ENCODE measurements at regions not wholly inside any gene's neighbourhood (a gene's known extent, or its start where the extent isn't known, plus 50 kb on each side); places are given as distances from the start of the nearest gene placed in this dataset.
"Not testable (repeated sequence)": the region's sequence is repeated elsewhere in the genome, so short reads cannot be mapped to it uniquely, and the experiment has no call there.

DNA sequence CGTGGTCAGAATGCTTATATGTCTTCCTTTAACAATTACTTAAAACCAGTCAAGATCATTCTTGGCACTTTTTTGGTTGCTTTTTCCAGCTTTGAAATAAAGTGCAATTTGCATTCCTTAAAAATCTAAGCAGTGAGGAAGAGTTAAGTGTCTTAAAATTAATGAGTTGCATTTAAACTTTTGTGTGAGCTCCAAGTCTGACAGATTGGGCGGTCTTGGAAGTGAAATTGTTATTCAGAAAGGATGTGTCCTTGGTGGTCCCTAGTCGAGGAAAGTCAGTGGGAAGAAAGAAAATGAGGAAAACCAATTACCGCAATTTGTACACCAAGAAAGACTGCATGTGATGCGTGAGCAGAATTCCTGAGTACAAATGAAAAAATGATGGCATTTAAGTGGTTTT, 132.5 kb downstream of the HHIPL2 start:
- no peak for DNase-seq

DNA sequence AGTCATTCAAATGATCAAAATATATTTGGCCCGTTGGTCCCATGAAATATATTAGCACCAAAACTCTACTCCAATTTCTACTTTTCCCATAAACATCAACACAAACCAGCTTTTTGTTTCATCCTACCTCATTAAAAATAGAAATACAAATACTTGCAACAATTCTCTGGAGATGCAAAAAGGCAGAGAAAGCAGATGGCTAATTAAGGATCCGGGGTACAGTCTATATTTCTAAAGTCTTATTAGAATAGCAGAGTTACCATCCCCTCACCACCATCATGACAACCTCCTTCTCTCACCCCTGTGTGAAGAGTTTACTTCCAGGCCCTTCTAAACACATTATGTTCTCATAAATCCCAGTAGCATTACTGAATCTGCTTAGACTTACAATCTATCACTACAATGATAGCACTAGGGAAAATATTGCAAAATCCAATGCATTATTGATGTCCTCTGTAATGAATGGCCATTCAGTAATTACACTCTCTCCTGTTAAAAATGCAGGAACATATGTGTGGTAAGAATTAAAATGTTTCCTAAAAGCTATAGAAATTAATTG, 133.8 kb downstream of the HHIPL2 start:
- no peak for DNase-seq

DNA sequence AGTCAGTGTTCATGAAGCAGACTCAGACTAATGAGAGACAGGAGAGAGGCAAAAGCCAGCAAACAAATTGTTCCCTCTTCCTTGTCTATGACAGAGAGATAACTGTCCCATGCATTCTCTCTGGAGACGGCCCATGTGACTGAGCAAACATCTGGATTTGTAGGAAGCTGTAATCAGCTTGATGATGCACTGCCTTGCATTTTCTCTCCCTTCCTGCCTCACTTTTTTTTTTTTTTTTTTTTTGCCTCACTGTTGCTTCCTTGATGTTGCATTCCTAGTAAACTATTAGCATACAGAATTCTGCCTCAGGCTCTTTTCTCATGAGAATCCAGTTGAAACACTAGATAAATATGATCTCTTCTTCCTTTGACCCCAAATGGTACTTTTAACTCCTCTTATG, 134.5 kb downstream of the HHIPL2 start:
- no peak for DNase-seq

DNA sequence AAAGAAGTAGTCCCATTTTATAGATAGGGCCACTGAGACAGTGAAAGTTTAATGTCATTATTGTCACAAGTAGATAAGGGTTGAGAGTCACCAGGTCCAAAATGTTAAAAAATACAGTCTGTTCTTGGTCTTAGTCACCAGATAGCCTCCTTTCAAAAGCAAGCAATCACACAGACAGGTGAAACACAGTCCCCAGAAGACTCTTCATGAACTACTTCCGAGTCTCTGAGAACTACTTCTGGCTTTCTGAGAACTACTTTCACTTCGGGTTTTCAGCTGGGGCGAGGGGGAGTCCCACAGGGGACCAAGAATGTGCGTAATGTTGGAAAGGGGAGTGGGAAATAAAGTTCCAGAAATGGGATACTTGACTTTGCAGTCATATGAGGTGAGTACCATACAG, 143.2 kb downstream of the HHIPL2 start:
- peak in 1 of 5 donors; percentile 7 for DNase-seq

DNA sequence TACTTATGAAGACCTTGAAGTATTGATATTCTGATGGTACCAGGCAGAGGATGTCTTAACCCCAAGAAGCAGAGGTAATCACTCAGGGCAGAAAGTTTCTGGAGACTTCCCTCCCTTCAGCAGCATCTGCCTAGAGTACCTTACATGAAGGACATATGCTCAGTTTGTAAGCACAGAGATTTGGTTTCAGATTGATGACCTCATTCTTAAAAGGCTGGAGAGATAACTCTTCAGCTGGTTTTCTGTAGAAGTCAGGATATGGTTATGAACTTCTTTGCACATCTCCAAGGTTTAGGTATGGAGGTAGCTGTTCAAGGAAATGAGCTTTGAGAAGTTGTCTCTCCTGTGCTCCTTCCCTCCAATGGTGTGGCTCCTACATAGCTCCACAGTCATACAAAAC, 148.7 kb downstream of the HHIPL2 start:
- no peak for DNase-seq

DNA sequence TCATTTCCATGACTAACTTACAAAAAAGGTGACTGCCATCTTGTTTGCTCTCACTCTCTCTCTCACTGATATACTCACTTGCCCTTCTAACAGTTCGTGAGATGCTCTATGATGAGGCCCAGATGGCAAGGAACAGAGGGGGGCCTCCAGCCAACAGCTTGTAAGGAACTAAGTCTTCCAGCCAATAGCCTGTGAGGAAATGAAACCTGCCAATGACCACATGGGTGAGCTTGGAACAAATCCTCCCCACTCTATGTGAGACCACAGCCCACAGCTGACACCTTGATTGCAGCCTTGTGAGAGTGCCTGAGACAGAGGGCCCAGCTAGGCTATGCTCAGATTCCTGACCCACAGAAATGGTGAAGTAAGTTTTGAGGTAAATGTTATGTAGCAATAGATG, 153.7 kb downstream of the HHIPL2 start:
- no peak for DNase-seq

DNA sequence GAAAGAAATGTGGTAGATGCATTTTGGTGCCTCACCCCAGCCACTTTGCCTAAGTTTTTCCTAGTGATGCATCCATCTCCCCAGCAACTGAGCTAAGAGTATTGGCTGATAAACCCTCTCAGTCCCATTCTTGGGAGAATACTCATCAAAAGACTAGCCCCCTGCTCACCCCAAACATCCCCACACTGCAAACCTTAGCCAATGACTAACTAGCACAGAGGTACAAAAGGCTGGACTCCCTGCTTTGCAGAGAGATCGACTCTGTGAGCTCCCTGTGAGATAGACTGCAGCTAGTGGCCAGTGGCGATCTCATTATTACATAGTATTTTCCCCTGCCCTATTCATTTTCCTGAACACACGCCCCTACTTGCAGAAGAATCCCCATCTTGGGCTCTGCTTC, 155.3 kb downstream of the HHIPL2 start:
- DNase-seq, result no peak

DNA sequence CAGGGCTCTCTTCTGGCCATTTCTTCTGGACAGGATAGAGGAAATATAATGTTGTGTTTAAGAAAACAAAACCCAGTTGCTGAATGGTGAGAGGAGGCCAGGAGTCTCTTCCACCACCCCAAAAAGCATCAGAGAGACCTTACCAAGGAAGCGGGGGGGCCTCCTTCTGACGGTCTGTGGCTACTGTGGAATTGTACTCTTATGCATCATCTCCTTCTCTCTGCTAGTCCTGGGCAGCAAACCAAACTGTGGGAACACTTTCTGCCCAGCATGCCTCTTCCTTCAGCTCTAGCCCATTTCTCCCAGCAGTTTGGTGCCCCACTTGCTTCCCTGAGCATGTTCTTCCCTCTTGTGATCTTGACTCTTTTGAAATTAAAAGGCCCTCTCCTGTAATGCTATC, 157.7 kb downstream of the HHIPL2 start:
- no peak for DNase-seq

DNA sequence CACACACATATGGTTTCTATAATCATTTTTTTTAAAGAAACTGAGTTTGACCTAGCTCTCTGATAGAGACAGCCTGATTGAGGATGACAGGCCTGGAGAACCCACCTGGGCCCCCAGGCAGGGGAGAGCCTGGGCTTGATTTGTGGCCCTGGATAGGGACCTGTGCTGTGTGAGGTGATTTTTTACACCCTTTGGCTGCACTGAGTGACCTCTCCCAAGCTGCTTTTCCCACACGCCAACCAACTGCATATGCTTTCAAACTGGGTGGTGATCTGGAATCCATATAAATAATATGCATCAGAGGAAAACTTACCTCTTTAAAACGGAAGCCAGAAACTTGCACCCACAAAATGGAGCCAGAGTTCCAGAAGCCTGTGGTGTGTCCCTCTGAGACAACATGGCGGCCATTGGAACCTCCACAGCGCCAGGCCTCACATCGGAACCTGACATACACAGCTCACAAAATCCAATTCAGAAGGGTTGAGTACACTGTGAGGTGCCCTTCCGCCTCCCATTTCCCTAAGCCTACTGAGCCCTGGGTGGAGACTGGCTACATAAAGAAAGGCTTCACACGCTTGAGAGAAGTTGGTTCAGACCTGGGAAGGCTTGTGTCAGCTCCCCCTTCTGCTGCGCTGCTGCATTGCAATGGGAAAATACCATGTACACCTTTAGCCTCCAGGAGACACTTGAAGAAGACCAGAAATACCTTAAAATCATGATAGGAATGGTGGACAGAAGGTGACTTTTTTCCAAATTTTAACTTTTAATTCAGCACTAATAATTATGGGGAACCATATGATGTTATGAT, 160.7 kb downstream of the HHIPL2 start:
- DNase-seq, result no peak

DNA sequence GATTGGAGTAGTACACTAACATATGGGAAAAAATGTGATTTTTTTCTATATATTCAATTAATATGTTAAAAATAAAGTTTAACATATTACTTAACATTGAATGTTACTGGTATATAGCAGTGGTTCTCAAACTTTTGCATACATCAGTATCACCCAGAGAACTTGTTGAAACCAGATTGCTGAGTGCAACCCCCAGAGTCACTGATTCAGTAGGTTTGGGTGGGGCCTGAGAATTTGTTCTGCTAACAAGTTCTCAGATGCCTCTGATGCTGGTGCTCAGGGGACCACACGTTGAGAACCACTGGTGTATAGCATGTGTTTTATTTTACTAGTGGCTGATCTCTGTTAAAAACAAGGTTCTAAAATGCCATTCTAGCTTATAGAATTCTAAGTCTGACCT, 161.9 kb downstream of the HHIPL2 start:
- no peak for DNase-seq

DNA sequence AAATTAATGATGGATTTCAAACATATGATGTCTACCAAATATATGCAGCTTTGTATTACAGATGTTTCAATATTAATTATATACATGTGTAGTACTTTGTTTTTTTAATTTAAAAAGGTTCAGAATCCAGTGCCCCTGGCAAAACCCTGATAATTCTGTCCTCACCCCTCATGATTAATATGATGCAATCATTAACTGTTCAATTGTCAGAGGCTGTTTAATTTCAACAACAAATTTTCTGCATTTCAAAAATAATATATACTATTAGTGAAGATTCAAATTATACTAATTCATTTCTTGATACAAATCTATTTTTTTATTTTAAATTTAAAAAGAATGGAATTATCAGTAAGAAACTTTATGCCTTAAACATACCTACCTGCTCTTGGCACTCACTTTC, 162.6 kb downstream of the HHIPL2 start:
- no peak for DNase-seq

DNA sequence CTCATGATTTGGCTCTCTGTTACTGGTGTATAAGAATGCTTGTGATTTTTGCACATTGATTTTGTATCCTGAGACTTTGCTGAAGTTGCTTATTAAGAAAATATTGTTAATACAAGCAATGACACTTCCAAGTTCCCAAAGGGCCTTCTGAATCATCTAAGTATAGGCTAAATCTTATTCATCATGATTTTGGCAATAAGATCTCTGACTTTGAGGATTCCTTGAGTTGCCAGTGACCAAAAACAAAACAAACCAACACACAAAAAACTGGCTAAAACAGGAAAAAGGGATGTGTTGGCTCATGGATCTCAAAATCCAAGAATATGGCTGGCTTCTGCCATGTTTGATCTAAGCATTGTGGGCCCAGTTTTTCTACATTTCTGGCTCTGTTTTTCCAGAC, 163.4 kb downstream of the HHIPL2 start:
- DNase-seq, result no peak

DNA sequence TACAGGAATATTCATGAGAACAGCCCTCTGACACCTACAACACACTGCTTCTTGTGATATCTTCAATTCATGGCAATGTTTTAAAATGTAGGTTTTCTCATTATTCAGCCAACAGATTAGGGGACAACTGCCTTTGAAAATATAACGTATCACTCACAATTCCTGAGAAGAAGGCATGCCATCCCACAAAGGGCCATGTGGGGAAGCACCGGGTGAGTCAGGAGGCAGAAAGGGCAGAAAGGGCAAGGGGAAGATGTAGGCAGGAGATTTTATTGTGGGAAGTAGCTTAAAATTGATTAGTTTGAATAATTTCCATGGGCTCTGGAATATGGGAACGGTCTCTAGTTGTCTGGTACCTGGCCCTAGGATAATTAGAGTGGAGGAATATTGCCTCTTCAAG, 165.7 kb downstream of the HHIPL2 start:
- DNase-seq, result no peak

DNA sequence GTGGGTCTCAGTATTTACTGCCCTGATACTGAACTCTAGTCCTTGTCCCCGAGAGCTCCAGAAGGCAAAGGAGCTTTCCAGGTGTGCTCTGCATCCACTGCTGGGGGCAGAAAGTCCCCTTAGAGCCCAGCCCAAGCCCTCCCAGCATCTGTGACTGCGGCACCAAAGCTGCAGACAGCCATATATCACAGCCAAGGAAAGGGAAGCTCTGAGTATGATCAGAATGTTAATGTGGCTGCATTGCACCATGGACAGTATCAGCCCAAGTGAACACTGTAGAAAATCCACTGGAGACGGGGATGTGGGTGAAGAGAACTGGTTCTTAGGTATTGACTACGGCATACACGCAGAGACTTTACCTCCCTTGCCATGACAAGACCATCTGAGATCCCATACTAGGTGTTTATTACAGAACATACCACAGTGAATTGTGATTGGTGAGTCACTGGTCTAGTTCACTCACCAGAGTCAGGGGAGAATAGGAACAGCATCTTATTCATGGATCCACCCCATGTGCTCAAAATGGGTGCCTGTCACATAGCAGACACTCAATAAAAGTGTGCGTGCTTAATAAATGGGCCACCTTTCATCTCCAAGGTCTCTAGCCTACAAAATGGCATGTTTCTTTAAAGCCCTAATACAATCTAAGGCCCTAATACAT, 170.3 kb downstream of the HHIPL2 start:
- DNase-seq, result no peak

DNA sequence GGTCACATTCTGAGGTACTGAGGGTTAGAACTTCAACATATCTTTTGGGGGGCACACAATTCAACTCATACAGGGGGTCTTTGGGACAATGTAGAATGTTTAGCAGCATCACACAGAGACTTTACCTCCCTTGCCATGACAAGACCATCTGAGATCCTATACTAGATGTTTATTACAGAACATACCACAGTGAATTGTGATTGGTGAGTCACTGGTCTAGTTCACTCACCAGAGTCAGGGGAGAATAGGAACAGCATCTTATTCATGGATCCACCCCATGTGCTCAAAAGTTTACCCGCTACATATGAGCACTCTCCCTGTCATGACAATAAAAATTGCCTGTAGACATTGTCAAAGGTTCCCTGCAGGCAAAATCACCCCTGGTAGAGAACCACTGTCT, 171.1 kb downstream of the HHIPL2 start:
- DNase-seq, result not testable (repeated sequence)

DNA sequence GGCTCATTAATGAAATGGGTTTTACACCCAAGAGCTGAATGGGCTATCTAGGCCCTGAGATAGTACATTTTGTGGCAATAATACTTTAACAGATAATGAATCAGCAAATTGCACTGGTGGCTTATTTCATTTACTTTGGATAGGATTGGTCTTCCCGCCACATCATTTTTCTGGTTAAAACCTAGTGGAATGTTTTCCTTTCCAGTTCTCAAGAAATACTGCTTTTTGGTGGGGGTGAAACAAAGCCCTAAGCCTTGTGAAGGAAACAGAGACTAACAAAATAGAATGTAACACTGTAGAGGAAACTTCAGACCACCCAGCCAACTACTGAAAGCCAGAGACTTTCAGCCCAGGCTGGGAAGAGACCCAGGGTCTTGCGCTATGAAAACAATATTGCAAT, 172.2 kb downstream of the HHIPL2 start:
- DNase-seq, result no peak

DNA sequence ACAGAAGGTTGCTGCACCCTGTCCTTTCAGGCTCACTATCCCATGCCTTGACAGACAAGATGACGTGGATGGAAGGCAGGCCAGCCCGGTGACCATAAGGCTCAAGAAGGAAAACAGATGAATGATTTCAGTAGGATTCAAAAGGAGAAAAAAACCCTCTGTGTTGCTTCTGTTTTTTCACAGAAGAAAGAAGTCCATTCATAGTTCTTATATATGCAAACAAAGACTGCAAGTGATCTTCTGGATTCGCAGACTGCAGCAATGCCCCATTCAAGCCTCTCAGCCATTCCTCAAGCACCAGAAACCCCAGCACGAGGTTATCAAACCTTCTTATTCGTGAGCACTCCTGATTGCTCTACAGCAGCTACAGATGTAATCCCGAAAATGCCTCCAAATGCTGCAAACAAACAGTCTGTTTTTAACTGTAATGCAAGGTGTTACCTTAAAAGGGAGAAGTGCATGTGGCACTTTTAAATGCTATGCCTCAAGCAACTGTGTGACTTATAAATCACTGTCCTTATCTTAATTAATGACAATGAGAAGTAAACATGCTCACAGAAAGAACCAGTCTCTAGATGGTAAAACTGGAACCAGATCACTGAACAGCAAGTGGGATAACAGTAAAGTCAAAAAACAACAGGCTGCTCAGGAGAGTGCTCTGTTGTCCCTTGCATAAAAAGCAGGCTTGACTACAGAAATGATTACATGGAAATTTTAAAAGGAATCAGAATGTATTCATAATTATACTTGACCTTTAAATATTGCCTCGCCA, 173.9 kb downstream of the HHIPL2 start:
- no peak for DNase-seq

DNA sequence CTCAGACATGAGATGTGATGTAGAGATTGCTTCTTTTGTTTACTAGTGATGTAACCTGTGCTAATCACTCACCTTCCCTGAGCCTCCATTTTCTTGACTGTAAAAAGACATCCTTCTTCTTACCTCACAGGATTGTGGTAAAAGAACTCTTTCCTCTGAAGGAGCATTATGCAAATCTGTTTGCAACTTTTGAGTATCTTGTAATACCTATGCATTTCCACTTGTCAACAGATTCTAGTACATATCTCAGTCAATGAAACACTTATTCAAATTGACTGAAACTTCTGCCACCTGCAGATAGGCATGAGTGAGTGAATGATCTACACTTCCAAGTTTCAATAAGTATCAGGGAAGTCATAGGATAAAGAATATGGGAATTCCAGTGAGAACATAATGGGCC, 174.7 kb downstream of the HHIPL2 start:
- DNase-seq, result no peak

DNA sequence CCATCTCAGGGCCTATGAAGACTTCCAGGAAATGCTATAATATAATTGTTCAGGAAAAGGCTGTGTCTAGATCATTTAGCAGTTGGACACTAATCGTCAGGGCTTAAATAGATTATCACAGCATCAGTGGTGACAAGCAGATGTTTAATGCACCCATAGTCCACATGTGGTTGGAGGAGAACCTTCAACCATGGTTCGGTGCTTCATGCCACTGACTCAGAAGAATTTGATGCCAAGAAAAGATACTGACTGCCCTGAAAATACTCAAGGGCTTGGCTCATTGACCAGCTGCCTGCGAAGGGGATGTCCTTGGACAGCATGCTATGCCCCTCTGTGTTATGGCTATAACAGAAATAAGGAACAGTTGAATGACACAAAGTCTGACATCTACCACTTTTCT, 175.7 kb downstream of the HHIPL2 start:
- DNase-seq, result no peak

DNA sequence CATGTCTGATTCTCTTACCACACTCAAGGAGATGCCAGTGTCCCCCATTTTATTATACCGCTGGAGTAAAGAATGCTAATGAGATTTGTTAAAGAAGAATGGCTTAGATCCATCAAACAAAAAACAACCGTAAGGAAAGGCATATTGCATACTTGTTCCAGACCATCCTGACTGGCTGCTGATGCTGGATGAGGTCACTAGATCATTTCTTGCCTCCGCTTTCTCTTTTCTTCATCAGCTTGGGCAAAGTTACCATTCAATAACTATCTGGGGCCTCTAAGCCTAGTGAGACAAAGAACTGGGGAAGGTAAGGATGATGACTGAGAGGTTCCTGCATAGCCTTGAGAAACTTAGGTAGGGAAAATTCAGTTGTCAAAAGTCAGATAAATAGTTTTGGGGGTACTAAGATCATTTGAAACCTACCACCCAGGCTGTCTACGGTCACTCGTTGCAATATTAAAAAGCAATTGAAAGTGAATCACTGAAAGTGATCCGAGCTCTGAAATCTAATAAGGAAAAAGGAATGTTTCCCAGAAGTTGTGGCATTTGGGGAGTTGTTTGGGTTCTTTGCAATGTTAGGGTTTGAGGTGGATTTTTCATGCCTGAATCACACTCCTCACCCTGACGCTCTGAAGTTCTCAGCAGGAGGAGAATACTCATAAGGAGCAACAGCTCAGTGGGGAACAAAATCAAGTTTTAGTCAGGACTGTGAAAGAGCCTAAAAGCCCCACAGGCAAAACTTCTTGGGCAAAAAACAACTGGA, 176.8 kb downstream of the HHIPL2 start:
- DNase-seq, result no peak

DNA sequence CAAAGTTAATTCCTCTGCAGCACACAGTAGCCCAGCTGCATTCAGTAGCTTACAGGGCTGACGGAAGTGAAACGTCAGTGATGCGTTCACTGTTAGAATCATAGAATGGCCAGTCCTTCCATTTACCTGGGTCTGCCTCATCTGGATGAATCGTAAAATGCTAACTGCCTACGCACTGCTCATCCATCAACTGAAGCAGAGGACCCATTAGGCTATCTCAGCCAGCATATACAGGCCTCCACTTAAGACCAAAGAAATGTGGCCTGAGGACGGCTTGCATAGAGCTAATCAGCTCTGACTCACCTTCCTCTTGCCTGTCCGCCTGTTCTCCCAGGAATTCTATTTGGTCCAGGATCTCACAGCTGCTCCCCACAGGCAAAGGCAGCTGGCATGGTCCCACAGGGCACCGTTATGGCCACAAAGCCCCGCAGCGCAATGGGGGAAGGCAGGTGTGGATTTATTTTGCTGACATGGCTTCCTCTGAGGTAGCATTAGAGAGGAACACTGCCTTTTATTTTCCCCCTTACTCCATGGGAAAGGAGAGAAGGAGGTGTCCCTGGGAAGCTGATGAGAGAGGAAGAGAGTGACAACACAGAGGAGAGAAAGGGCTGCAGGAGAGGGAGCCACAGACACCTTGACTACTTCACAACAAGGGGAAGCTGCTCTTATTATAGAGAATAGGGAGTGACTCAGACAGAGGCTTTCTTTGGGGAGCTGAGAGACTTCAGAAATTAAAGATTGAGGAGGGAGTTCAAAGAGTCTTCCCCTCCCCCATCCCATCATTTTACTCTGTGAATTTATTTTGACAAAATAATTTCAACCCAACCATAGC, 177.6 kb downstream of the HHIPL2 start:
- no peak for DNase-seq

DNA sequence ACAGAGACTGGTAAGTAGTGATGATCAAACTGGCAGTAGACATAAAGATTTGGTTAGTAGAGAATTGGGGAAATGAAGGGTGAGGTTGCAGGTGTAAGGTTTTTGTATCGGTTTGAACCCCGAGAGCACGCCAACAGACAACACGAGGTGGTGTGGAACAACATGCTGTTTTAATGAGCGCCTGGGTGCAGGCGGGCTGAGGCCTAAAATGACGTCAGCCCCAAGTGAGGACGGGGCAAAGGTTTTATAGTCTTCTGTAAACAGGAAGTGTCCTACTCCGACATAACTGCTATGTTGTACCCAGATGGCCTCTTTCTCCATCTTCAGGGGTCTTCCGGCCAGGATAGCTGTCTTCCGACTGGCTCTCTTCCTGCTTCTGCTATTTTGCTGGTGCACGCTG, 178.8 kb downstream of the HHIPL2 start:
- DNase-seq, result no peak
